HUES64 (cell line): ENCODE measurements at regions not wholly inside any gene's neighbourhood (a gene's known extent, or its start where the extent isn't known, plus 50 kb on each side); places are given as distances from the start of the nearest gene placed in this dataset.
"Not testable (repeated sequence)": the region's sequence is repeated elsewhere in the genome, so short reads cannot be mapped to it uniquely, and the experiment has no call there.

Experiments used
- H3K27ac ChIP-seq: 2 replicates; pipeline ENCODE4 v1.7.0; 2013; ENCODE audit warnings: low read depth, low read length, inconsistent platforms
- H3K27me3 ChIP-seq: 2 replicates; pipeline ENCODE4 v1.6.1; 2013; ENCODE audit warnings: mild to moderate bottlenecking, low read length; ENCODE audit not compliant: insufficient read depth
- H3K36me3 ChIP-seq: 2 replicates; pipeline ENCODE4 v1.6.1; 2013; ENCODE audit warnings: mild to moderate bottlenecking, low read length; ENCODE audit not compliant: insufficient read depth
- H3K4me1 ChIP-seq: 2 replicates; pipeline ENCODE4 v1.6.1; 2013; ENCODE audit warnings: mild to moderate bottlenecking, low read length, moderate library complexity; ENCODE audit not compliant: insufficient read depth
- H3K4me3 ChIP-seq: 2 replicates; pipeline ENCODE4 v1.5.1; 2013; ENCODE audit warnings: mild to moderate bottlenecking, low read length, moderate library complexity
- H3K9ac ChIP-seq: 2 replicates; pipeline ENCODE4 v1.6.1; 2013; ENCODE audit warnings: mild to moderate bottlenecking, low read depth, low read length
- H3K9me3 ChIP-seq: 2 replicates; pipeline ENCODE4 v1.6.1; 2013; ENCODE audit warnings: low read depth, low read length; ENCODE audit not compliant: insufficient read depth
- WGBS: fragments of 150-250, 120-280 bp; methylation state at CpG from one replicate; pipeline ENCODE4 v1.1.7; 2013; ENCODE audit warnings: missing lambda C conversion rate; 5-methylcytosine and 5-hydroxymethylcytosine counted together

- H3K36me3 ChIP-seq = no peaks in the 10 kb centered on the region
- H3K4me3 ChIP-seq = no peak overlapping the region
- no peak overlapping the region for H3K9ac ChIP-seq
- H3K9me3 ChIP-seq = peaks cover 22% of the 10 kb centered on the region
- H3K27me3 ChIP-seq = no peaks in the 10 kb centered on the region
- WGBS = 89% methylated on average over 3 of the region's 4 CpGs
- no peak overlapping the region for H3K27ac ChIP-seq
- H3K4me1 ChIP-seq = no peaks in the 10 kb centered on the region; the same call in 1 of the 2 replicates
Observed at GRCh38 chr13:66237411-66238062, 992.6 kb downstream of the PCDH9 start.

GRCh38 chr13:66234159-66234558, 996.0 kb downstream of the PCDH9 start:
- Histone ChIP-seq H3K9ac (no peak overlapping the region), H3K27me3 (no peaks in the 10 kb centered on the region), H3K4me1 (no peaks in the 10 kb centered on the region; the same call in 1 of the 2 replicates), H3K4me3 (no peak overlapping the region), H3K27ac (no peak overlapping the region), H3K36me3 (no peaks in the 10 kb centered on the region), H3K9me3 (peaks cover 22% of the 10 kb centered on the region)
- 98% methylated on average over 1 of the region's 1 CpG for WGBS

DNA sequence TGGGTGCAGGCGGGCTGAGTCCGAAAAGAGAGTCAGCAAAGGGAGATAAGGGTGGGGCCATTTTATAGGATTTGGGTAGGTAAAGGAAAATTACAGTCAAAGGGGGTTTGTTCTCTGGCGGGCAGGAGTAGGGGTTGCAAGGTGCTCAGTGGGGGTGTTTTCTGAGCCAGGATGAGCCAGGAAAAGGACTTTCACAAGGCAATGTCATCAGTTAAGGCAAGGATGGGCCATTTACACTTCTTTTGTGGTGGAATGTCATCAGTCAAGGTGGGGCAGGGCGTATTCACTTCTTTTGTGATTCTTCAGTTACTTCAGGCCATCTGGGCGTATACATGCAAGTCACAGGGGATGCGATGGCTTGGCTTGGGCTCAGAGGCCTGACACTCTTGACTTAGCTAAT, 998.2 kb downstream of the PCDH9 start:
- not testable (repeated sequence) for H3K9ac ChIP-seq, H3K27me3 ChIP-seq, H3K27ac ChIP-seq, H3K4me1 ChIP-seq, H3K36me3 ChIP-seq, H3K4me3 ChIP-seq
- WGBS = 76% methylated on average over 4 of the region's 6 CpGs
- peaks cover 22% of the 10 kb centered on the region for H3K9me3 ChIP-seq

DNA sequence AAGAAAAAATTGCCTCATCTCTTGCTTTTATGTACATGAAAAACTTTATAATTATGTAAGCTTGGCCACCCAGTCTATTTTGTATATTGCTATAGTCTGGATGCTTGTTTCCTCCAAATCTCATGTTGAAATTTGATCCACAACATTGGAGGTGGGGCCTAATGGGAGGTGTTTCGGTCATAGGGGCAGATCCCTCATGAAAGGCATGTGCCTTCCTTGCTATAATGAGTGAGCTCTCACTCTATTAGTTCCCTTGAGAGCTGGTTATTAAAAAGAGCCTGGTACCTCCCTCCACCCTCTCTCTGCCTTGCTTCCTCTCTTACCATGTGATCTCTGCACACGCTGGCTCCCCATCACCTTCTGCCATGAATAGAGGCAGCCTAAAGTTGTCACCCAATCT, 1005.1 kb downstream of the PCDH9 start:
- WGBS = under 1% methylated on average over 2 of the region's 2 CpGs
- no peak overlapping the region; the same call in 1 of the 2 replicates for H3K27ac ChIP-seq
- H3K4me3 ChIP-seq = no peak overlapping the region
- no peaks in the 10 kb centered on the region for H3K36me3 ChIP-seq
- no peak overlapping the region for H3K9ac ChIP-seq
- no peaks in the 10 kb centered on the region for H3K9me3 ChIP-seq
- peaks cover 37% of the 10 kb centered on the region for H3K4me1 ChIP-seq
- peaks cover 69% of the 10 kb centered on the region for H3K27me3 ChIP-seq

DNA sequence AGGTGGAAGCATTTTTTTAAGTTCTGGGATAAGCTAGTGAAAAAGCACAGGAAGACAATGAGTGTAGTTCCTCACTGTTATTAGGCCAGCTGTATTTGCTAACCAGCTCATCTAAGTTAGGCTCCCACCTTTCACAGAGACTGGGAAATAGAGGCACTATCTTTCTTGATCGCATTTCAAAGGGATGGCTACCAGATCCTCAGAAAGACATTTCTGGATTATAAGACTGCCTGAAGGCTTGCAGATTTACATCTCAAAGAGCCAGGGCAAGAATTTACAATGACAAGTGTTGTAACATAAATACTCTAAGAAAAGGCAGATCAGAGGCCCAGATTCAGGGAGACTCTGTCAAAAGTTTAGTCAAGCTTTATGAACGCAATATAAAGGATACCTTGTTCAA, 1005.5 kb downstream of the PCDH9 start:
- Histone ChIP-seq H3K9me3 (no peaks in the 10 kb centered on the region), H3K4me3 (no peak overlapping the region), H3K4me1 (peaks cover 38% of the 10 kb centered on the region), H3K27ac (no peak overlapping the region; the same call in 1 of the 2 replicates), H3K27me3 (peaks cover 73% of the 10 kb centered on the region), H3K9ac (no peak overlapping the region), H3K36me3 (no peaks in the 10 kb centered on the region)
- WGBS = 3% methylated on average over 2 of the region's 2 CpGs

DNA sequence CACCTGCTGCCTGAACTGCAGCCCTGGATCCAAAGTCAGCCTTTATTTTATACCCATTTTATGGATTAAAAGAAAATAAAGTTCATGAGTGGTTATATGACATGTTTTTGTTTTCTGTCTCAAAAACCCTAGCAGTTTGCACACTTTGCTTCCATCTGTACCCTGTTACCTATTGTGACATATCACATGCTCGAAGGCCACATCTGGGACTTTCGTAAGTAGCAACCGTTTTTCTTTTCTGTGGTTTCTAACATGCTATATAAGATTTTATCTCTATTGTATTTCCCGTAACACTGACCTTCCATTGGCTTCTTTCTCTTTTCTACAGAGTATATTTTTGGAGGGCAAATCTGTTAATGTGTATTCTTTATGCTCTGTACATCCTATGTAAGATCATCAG, 1007.2 kb downstream of the PCDH9 start:
- Histone ChIP-seq H3K36me3 (no peaks in the 10 kb centered on the region), H3K4me3 (no peak overlapping the region), H3K9me3 (no peaks in the 10 kb centered on the region), H3K27me3 (peaks cover 90% of the 10 kb centered on the region), H3K4me1 (peaks cover 44% of the 10 kb centered on the region), H3K9ac (no peak overlapping the region), H3K27ac (no peak overlapping the region)
- 100% methylated on average over 1 of the region's 4 CpGs for WGBS

DNA sequence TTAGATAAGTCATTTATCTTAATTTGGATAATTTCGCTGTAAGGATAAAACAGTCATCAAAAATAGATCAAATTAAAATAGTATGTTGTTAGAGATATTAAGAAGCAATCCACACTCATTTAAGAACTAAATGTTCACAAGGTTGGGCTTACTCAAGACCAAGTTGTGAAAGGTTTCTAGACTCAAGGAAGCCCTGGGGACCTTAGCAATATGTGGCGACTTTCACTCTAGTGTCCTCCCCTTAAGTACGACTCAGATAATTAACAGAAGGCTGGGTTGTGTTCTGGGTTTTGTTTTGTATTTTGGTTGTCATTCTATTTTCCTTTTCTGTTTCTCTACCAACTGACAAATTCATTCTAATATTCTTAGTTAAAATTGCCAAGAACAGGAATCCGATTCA, 1008.0 kb downstream of the PCDH9 start:
- Histone ChIP-seq H3K9me3 (no peaks in the 10 kb centered on the region), H3K4me3 (no peak overlapping the region), H3K36me3 (no peaks in the 10 kb centered on the region), H3K27me3 (peaks cover 92% of the 10 kb centered on the region), H3K27ac (no peak overlapping the region), H3K4me1 (peaks cover 44% of the 10 kb centered on the region), H3K9ac (no peak overlapping the region)
- WGBS = 73% methylated on average over 3 of the region's 4 CpGs

DNA sequence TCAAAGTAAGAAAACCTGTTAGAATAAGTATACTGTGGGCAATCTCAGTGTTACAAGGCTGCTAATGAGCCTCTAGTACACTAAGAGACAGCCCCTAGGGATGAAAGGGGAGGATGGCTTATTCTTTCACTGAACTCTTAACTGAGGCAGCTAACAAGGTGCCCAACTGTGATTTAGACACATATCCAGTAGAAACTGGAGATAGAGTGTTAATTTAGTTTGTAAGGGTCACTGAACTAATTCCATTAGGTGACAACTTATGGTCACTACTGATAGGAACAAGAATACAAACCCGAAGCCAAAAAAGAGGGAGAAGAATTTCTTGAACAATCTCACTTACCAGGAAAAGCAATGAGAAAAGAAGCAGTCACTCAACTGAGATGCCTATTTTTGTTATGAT, 1010.6 kb downstream of the PCDH9 start:
- peaks cover 94% of the 10 kb centered on the region for H3K27me3 ChIP-seq
- no peaks in the 10 kb centered on the region for H3K36me3 ChIP-seq
- no peaks in the 10 kb centered on the region for H3K9me3 ChIP-seq
- WGBS = 60% methylated on average over 1 of the region's 1 CpG
- H3K4me1 ChIP-seq = peaks cover 29% of the 10 kb centered on the region; the same call in 1 of the 2 replicates
- H3K4me3 ChIP-seq = no peak overlapping the region
- no peak overlapping the region for H3K27ac ChIP-seq
- H3K9ac ChIP-seq = no peak overlapping the region

DNA sequence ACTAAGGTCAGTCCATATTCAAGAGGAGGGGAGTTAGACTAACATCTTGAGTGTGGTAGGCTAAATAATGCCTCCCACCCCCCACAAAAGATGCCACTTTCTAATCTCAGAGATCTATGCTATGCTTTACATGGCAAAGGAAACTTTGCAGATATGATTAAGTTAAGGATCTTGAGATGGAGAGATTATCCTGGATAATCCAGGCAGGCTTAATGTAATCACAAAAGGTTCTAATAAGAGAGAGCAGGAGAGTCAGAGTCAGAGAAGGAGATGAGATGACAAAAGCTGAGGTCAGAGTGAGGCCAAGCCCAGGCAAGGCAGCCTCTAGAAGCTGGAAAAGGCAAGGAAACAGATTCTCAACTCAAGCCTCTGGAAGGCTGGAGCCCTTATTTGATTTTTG, 1011.6 kb downstream of the PCDH9 start:
- peaks cover 20% of the 10 kb centered on the region; the same call in 1 of the 2 replicates for H3K4me1 ChIP-seq
- H3K36me3 ChIP-seq = no peaks in the 10 kb centered on the region
- H3K4me3 ChIP-seq = no peak overlapping the region
- no peak overlapping the region for H3K27ac ChIP-seq
- no peak overlapping the region for H3K9ac ChIP-seq
- H3K27me3 ChIP-seq = peaks cover 87% of the 10 kb centered on the region
- no peaks in the 10 kb centered on the region for H3K9me3 ChIP-seq

DNA sequence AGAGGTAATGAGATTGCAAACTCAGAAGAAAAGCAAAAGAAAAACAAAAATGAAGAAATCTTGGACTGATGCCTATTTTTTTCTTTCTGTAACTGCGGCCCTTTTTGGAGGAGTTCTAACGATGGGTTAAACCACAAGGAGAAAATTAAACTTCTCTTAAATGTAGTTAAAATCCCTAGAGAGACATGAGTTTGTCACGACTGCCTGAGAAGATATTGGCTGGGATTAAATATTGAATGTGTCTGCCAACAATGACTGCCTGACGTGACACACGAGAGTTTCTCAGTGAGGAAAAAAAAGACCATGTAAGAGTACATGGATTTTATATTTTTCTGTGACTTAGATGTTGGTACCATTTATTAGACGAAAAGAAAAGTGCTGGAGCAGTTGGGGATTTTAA, 1013.4 kb downstream of the PCDH9 start:
- Histone ChIP-seq H3K4me1 (peaks cover 14% of the 10 kb centered on the region; the same call in 1 of the 2 replicates), H3K9me3 (no peaks in the 10 kb centered on the region), H3K27me3 (peaks cover 76% of the 10 kb centered on the region), H3K9ac (no peak overlapping the region), H3K36me3 (no peaks in the 10 kb centered on the region), H3K4me3 (no peak overlapping the region), H3K27ac (no peak overlapping the region)
- WGBS = 77% methylated on average over 6 of the region's 6 CpGs

- 0 out of 2 replicates have a peak, but pooled peaks cover 4% of the 10 kb centered on the region for H3K4me1 ChIP-seq
- no peak overlapping the region for H3K9ac ChIP-seq
- no peaks in the 10 kb centered on the region for H3K36me3 ChIP-seq
- no peaks in the 10 kb centered on the region for H3K9me3 ChIP-seq
- peaks cover 53% of the 10 kb centered on the region for H3K27me3 ChIP-seq
- H3K27ac ChIP-seq = no peak overlapping the region
- no peak overlapping the region for H3K4me3 ChIP-seq
Observed at GRCh38 chr13:66214467-66214866, 1015.7 kb downstream of the PCDH9 start.

GRCh38 chr13:66212511-66212910, 1017.6 kb downstream of the PCDH9 start:
- Histone ChIP-seq H3K9me3 (no peaks in the 10 kb centered on the region), H3K4me3 (no peak overlapping the region), H3K27ac (no peak overlapping the region), H3K27me3 (peaks cover 33% of the 10 kb centered on the region), H3K4me1 (no peaks in the 10 kb centered on the region), H3K9ac (no peak overlapping the region), H3K36me3 (no peaks in the 10 kb centered on the region)
- WGBS = 98% methylated on average over 1 of the region's 1 CpG
